GM23338 (cell line): ENCODE measurements at regions not wholly inside any gene's neighbourhood (a gene's known extent, or its start where the extent isn't known, plus 50 kb on each side); places are given as distances from the start of the nearest gene placed in this dataset.

Experiments used
- ATAC-seq: fragments of 200-7000 bp; cut with Tn5 transposase; 3 replicates; pipeline ENCODE4 v1.9.1; 2020
- DNase-seq: peaks from one replicate; pipeline ENCODE4 v3.0.0-alpha.2; 2015; ENCODE audit warnings: low spot score
- H2AFZ ChIP-seq: fragments of 200-600 bp; sonication (generic); 2 replicates; pipeline ENCODE4 v1.8.0; 2016; ENCODE audit warnings: antibody characterized with exemption, mild to moderate bottlenecking, moderate library complexity
- H3F3A ChIP-seq: fragments of 200-600 bp; sonication (generic); replicated peaks from 2 replicates; pipeline ENCODE4 v1.8.0; 2017; ENCODE audit warnings: antibody characterized with exemption, mixed run types, low read depth
- H3K27ac ChIP-seq: fragments of 200-600 bp; sonication (generic); 2 replicates; pipeline ENCODE4 v1.6.1; 2016; ENCODE audit warnings: low read depth
- H3K27me3 ChIP-seq: fragments of 200-600 bp; sonication (generic); 2 replicates; pipeline ENCODE4 v1.8.0; 2016; ENCODE audit warnings: mild to moderate bottlenecking, mixed run types, moderate library complexity; ENCODE audit not compliant: insufficient read depth
- H3K36me3 ChIP-seq: fragments of 200-600 bp; sonication (generic); 2 replicates; pipeline ENCODE4 v1.8.0; 2016; ENCODE audit warnings: mild to moderate bottlenecking; ENCODE audit not compliant: insufficient read depth
- H3K4me1 ChIP-seq: fragments of 200-600 bp; sonication (generic); 2 replicates; pipeline ENCODE4 v1.8.0; 2016; ENCODE audit warnings: mild to moderate bottlenecking, moderate library complexity; ENCODE audit not compliant: insufficient read depth
- H3K4me2 ChIP-seq: fragments of 200-600 bp; sonication (generic); 2 replicates; pipeline ENCODE4 v1.7.1; 2017; ENCODE audit warnings: mixed run types
- H3K4me3 ChIP-seq: fragments of 200-600 bp; sonication (generic); 2 replicates; pipeline ENCODE4 v1.6.1; 2016; ENCODE audit warnings: mixed run types
- H3K79me2 ChIP-seq: fragments of 200-600 bp; sonication (generic); replicated peaks from 2 replicates; pipeline ENCODE4 v1.8.0; 2017; ENCODE audit warnings: mild to moderate bottlenecking; ENCODE audit not compliant: insufficient read depth
- H3K9me2 ChIP-seq: fragments of 200-600 bp; sonication (generic); 2 replicates; pipeline ENCODE4 v1.8.0; 2017; ENCODE audit not compliant: insufficient read depth
- H4K20me1 ChIP-seq: fragments of 200-600 bp; sonication (generic); replicated peaks from 2 replicates; pipeline ENCODE4 v1.8.0; 2017; ENCODE audit warnings: mild to moderate bottlenecking; ENCODE audit not compliant: insufficient read depth
- H3K27ac Mint-ChIP-seq: 2 replicates; pipeline ENCODE4 v1.8.0; 2020; ENCODE audit warnings: inconsistent platforms, mild to moderate bottlenecking, moderate library complexity, mixed read lengths
- H3K27me3 Mint-ChIP-seq: 3 replicates; pipeline ENCODE4 v1.8.0; 2022; ENCODE audit warnings: low read depth, mild to moderate bottlenecking, moderate library complexity, mixed read lengths, inconsistent platforms; ENCODE audit not compliant: insufficient read depth, poor library complexity
- H3K36me3 Mint-ChIP-seq: 3 replicates; pipeline ENCODE4 v1.8.0; 2021; ENCODE audit warnings: low read depth, mild to moderate bottlenecking, inconsistent platforms, moderate library complexity, mixed read lengths
- H3K4me1 Mint-ChIP-seq: 3 replicates; pipeline ENCODE4 v1.8.0; 2020; ENCODE audit warnings: mild to moderate bottlenecking, inconsistent platforms, mixed read lengths
- H3K4me3 Mint-ChIP-seq: 3 replicates; pipeline ENCODE4 v1.8.0; 2021; ENCODE audit warnings: moderate library complexity, mild to moderate bottlenecking, inconsistent platforms, mixed read lengths
- H3K9me3 Mint-ChIP-seq: 3 replicates; pipeline ENCODE4 v1.8.0; 2020; ENCODE audit warnings: moderate library complexity, mild to moderate bottlenecking, inconsistent platforms, mixed read lengths
- CREB1 ChIP-seq: fragments of 250-450 bp; sonication (Bioruptor Pico); IDR thresholded peaks from 2 replicates; pipeline ENCODE4 v1.5.0; 2020; ENCODE audit warnings: low read depth, mild to moderate bottlenecking, moderate library complexity
- EZH2 ChIP-seq: fragments of 200-600 bp; sonication (generic); IDR thresholded peaks from one replicate; pipeline ENCODE4 v1.8.0; 2017; ENCODE audit warnings: antibody characterized with exemption, mild to moderate bottlenecking, low read depth; ENCODE audit not compliant: unreplicated experiment
- EZH2phosphoT487 ChIP-seq: fragments of 200-600 bp; sonication (generic); IDR thresholded peaks from one replicate; pipeline ENCODE4 v1.8.1; 2018; ENCODE audit warnings: antibody characterized with exemption; ENCODE audit not compliant: unreplicated experiment
- JUNB ChIP-seq: IDR thresholded peaks from one replicate; pipeline ENCODE4 v1.6.1; 2016; ENCODE audit warnings: antibody characterized with exemption; ENCODE audit not compliant: unreplicated experiment
- NANOG ChIP-seq: IDR thresholded peaks from 2 replicates; pipeline ENCODE4 v1.6.1; 2016; ENCODE audit warnings: antibody characterized with exemption, borderline replicate concordance
- POLR2AphosphoS5 ChIP-seq: IDR thresholded peaks from 2 replicates; pipeline ENCODE4 v1.6.1; 2016; ENCODE audit warnings: antibody characterized with exemption, low read depth
- STAT1 ChIP-seq: IDR thresholded peaks from one replicate; pipeline ENCODE4 v1.6.1; 2016; ENCODE audit warnings: antibody characterized with exemption; ENCODE audit not compliant: unreplicated experiment
- ZNF114 ChIP-seq: fragments of 250-450 bp; sonication (Bioruptor Pico); IDR thresholded peaks from 2 replicates; pipeline ENCODE4 v1.5.0; 2020; ENCODE audit warnings: mild to moderate bottlenecking, moderate library complexity
- ZNF331 ChIP-seq: fragments of 250-450 bp; sonication (Bioruptor Pico); IDR thresholded peaks from 2 replicates; pipeline ENCODE4 v1.5.0; 2020; ENCODE audit warnings: low read depth, mild to moderate bottlenecking, moderate library complexity
- ZNF462 ChIP-seq: fragments of 250-450 bp; sonication (Bioruptor Pico); IDR thresholded peaks from 2 replicates; pipeline ENCODE4 v1.5.0; 2020; ENCODE audit warnings: mild to moderate bottlenecking, moderate library complexity
- TF ChIP-seq, protein P1 (sequence below): IDR thresholded peaks from 2 replicates; pipeline ENCODE4 v1.6.1; 2016; ENCODE audit warnings: antibody characterized with exemption
- TF ChIP-seq, protein P2 (sequence below), 2 experiments: fragments of 200-600 bp in 1 of 2; sonication (generic) in 1 of 2; conservative IDR thresholded peaks; 2 replicates each; pipeline versions ENCODE4 v1.5.1 to v1.6.1; 2016 to 2017; ENCODE audit warnings: antibody characterized with exemption in 2 of 2, low read depth in 2 of 2, mild to moderate bottlenecking in 2 of 2, moderate library complexity in 1 of 2
- TF ChIP-seq, protein P3 (sequence below): IDR thresholded peaks from one replicate; pipeline ENCODE4 v1.6.1; 2018; ENCODE audit warnings: antibody characterized with exemption; ENCODE audit not compliant: unreplicated experiment

DNA sequence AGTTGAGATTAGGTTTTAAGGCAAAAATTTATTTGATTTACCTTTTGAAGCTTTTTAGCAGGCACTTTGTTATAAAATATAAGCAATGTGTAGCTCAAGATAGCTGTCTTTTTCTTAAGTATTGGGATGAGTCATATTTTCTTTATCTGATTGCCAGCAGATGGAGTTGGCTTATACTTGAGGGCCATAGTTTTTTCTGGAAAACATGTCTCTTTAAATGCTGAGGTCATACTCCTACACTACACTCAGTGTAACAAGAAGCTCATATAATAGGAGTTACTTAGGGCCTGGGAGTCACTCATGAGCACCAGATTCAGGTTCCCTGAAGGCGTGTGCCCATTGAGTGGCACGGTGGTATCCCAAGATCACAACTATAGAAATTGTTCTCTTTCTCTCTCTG is 579.8 kb downstream of the EDEM1 start:
- Histone ChIP-seq H3K79me2 (no peaks in the 10 kb centered on the region), H3F3A (no peaks in the 10 kb centered on the region), H3K27ac (no peak overlapping the region), H4K20me1 (no peaks in the 10 kb centered on the region), H3K4me3 (no peak overlapping the region), H3K36me3 (no peaks in the 10 kb centered on the region; the same call in 1 of the 2 replicates), H2AFZ (no peak overlapping the region), H3K4me2 (no peak overlapping the region), H3K4me1 (no peaks in the 10 kb centered on the region), H3K27me3 (no peaks in the 10 kb centered on the region), H3K9me2 (no peaks in the 10 kb centered on the region)
- H3K4me3 Mint-ChIP-seq = no peak overlapping the region
- DNase-seq (no peak), ATAC-seq (no peak)
- TF ChIP-seq, protein P1, sequence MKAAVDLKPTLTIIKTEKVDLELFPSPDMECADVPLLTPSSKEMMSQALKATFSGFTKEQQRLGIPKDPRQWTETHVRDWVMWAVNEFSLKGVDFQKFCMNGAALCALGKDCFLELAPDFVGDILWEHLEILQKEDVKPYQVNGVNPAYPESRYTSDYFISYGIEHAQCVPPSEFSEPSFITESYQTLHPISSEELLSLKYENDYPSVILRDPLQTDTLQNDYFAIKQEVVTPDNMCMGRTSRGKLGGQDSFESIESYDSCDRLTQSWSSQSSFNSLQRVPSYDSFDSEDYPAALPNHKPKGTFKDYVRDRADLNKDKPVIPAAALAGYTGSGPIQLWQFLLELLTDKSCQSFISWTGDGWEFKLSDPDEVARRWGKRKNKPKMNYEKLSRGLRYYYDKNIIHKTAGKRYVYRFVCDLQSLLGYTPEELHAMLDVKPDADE = no peak
- TF ChIP-seq JUNB (no peak), POLR2AphosphoS5 (no peak), ZNF331 (CRISPR knock-in tag) (no peak), ZNF114 (CRISPR knock-in tag) (no peak), STAT1 (no peak), EZH2 (no peak), ZNF462 (CRISPR knock-in tag) (no peak), EZH2phosphoT487 (no peak), CREB1 (CRISPR knock-in tag) (no peak), NANOG (no peak)
- TF ChIP-seq, protein P2, sequence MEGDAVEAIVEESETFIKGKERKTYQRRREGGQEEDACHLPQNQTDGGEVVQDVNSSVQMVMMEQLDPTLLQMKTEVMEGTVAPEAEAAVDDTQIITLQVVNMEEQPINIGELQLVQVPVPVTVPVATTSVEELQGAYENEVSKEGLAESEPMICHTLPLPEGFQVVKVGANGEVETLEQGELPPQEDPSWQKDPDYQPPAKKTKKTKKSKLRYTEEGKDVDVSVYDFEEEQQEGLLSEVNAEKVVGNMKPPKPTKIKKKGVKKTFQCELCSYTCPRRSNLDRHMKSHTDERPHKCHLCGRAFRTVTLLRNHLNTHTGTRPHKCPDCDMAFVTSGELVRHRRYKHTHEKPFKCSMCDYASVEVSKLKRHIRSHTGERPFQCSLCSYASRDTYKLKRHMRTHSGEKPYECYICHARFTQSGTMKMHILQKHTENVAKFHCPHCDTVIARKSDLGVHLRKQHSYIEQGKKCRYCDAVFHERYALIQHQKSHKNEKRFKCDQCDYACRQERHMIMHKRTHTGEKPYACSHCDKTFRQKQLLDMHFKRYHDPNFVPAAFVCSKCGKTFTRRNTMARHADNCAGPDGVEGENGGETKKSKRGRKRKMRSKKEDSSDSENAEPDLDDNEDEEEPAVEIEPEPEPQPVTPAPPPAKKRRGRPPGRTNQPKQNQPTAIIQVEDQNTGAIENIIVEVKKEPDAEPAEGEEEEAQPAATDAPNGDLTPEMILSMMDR (conservative IDR thresholded peaks at IDR 0.05; ENCODE audit: low read depth in 2 of 2) = no peak
- TF ChIP-seq, protein P3, sequence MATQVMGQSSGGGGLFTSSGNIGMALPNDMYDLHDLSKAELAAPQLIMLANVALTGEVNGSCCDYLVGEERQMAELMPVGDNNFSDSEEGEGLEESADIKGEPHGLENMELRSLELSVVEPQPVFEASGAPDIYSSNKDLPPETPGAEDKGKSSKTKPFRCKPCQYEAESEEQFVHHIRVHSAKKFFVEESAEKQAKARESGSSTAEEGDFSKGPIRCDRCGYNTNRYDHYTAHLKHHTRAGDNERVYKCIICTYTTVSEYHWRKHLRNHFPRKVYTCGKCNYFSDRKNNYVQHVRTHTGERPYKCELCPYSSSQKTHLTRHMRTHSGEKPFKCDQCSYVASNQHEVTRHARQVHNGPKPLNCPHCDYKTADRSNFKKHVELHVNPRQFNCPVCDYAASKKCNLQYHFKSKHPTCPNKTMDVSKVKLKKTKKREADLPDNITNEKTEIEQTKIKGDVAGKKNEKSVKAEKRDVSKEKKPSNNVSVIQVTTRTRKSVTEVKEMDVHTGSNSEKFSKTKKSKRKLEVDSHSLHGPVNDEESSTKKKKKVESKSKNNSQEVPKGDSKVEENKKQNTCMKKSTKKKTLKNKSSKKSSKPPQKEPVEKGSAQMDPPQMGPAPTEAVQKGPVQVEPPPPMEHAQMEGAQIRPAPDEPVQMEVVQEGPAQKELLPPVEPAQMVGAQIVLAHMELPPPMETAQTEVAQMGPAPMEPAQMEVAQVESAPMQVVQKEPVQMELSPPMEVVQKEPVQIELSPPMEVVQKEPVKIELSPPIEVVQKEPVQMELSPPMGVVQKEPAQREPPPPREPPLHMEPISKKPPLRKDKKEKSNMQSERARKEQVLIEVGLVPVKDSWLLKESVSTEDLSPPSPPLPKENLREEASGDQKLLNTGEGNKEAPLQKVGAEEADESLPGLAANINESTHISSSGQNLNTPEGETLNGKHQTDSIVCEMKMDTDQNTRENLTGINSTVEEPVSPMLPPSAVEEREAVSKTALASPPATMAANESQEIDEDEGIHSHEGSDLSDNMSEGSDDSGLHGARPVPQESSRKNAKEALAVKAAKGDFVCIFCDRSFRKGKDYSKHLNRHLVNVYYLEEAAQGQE = no peak
- H3K27me3 Mint-ChIP-seq = no peaks in the 10 kb centered on the region
- no peak overlapping the region for H3K27ac Mint-ChIP-seq
- H3K36me3 Mint-ChIP-seq = no peaks in the 10 kb centered on the region; the same call in 2 of the 3 replicates
- peaks cover 73% of the 10 kb centered on the region for H3K9me3 Mint-ChIP-seq
- no peaks in the 10 kb centered on the region for H3K4me1 Mint-ChIP-seq
